HAP-1 (cell line): ENCODE measurements at regions not wholly inside any gene's neighbourhood (a gene's known extent, or its start where the extent isn't known, plus 50 kb on each side); places are given as distances from the start of the nearest gene placed in this dataset.

Experiments used
- DNase-seq, 2 experiments: peaks; one replicate each; pipeline ENCODE4 v3.0.0-alpha.2; 2016 to 2020; ENCODE audit warnings: low spot score in 2 of 2
- H3K27me3 ChIP-seq: fragments of 250-450 bp; sonication (Bioruptor Pico); 2 replicates; pipeline ENCODE4 v1.5.1; 2020; ENCODE audit warnings: low read depth, mild to moderate bottlenecking, moderate library complexity
- H3K36me3 ChIP-seq: fragments of 250-450 bp; sonication (Bioruptor Pico); replicated peaks from 2 replicates; pipeline ENCODE4 v1.5.1; 2020; ENCODE audit warnings: mild to moderate bottlenecking
- H3K4me1 ChIP-seq: fragments of 250-450 bp; sonication (Bioruptor Pico); 2 replicates; pipeline ENCODE4 v1.5.1; 2020; ENCODE audit warnings: mild to moderate bottlenecking
- H3K4me3 ChIP-seq: fragments of 250-450 bp; sonication (Bioruptor Pico); 2 replicates; pipeline ENCODE4 v1.5.1; 2020; ENCODE audit warnings: mild to moderate bottlenecking, moderate library complexity
- H3K9me3 ChIP-seq: fragments of 250-450 bp; sonication (Bioruptor Pico); 2 replicates; pipeline ENCODE4 v1.5.1; 2020; ENCODE audit warnings: mild to moderate bottlenecking, moderate library complexity
- in situ Hi-C: fragments of 300-500 bp; cut with MboI; formaldehyde crosslinking; loops from 3 replicates; pipeline ENCODE4 v1.14.3; 2020; ENCODE audit warnings: low sequenced_read_pairs, inconsistent platforms, mixed read lengths

DNA sequence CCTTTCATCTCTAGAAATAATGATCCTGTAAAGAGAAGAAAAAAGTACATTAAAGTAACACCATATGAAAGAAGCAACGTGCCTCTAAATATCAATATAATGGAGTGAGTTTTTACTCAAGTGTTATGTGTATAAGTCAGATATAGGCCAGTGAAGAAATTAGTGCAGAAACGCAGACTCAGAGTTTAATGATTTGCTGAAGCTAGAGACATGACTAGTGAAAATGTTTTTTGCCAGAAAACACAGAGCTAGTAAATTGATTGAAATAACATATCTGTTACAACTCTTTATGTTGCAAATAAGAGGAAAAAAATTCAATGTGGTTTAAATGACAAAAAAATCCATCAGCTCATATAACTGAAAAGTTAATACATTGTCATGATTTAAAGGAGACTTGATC lies 217.2 kb upstream of the NXPH2 start:
- no peaks in the 10 kb centered on the region for H3K4me1 ChIP-seq
- no peaks in the 10 kb centered on the region for H3K36me3 ChIP-seq
- no peak for DNase-seq
- in situ Hi-C loops, result no loop called here
- no peak overlapping the region for H3K4me3 ChIP-seq
- no peaks in the 10 kb centered on the region for H3K9me3 ChIP-seq
- H3K27me3 ChIP-seq, result no peaks in the 10 kb centered on the region

GRCh38 chr2:138994502-138994901 lies 214.3 kb upstream of the NXPH2 start:
- H3K4me3 ChIP-seq, result no peak overlapping the region
- in situ Hi-C loops, result no loop called here
- no peaks in the 10 kb centered on the region for H3K4me1 ChIP-seq
- DNase-seq, result no peak
- no peaks in the 10 kb centered on the region for H3K36me3 ChIP-seq
- no peaks in the 10 kb centered on the region for H3K9me3 ChIP-seq
- no peaks in the 10 kb centered on the region for H3K27me3 ChIP-seq

DNA sequence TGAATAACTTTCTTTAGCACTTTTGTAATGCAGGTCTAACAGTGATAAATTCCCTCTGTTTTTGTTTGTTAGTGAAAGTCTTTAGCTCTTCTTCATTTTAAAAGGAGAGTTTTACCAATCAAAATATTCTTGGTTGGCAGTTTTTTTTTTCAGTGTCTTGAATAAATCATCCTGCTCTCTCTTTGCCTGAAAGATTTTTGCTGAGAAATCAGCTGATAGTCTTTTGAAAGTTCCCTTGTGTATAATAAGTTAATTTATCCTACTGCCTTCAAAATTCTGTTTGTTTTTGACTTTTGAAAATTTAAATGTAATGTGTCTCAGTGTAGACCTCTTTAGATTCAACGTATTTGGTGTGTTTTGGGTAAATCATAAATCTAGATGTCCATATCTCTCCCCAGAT lies 205.7 kb upstream of the NXPH2 start:
- no peak for DNase-seq
- in situ Hi-C loops, result no loop called here
- H3K36me3 ChIP-seq, result no peaks in the 10 kb centered on the region
- H3K4me1 ChIP-seq, result no peaks in the 10 kb centered on the region
- no peaks in the 10 kb centered on the region for H3K9me3 ChIP-seq
- H3K27me3 ChIP-seq, result no peaks in the 10 kb centered on the region
- H3K4me3 ChIP-seq, result no peak overlapping the region

GRCh38 chr2:138979131-138979785 lies 199.1 kb upstream of the NXPH2 start:
- no peaks in the 10 kb centered on the region for H3K4me1 ChIP-seq
- no peaks in the 10 kb centered on the region for H3K9me3 ChIP-seq
- H3K36me3 ChIP-seq, result no peaks in the 10 kb centered on the region
- no peaks in the 10 kb centered on the region for H3K27me3 ChIP-seq
- H3K4me3 ChIP-seq, result no peak overlapping the region
- in situ Hi-C loops, result no loop called here
- DNase-seq, result no peak

GRCh38 chr2:138974651-138975050 lies 194.5 kb upstream of the NXPH2 start:
- DNase-seq, result no peak
- Histone ChIP-seq H3K4me1 (no peaks in the 10 kb centered on the region), H3K4me3 (no peak overlapping the region), H3K36me3 (no peaks in the 10 kb centered on the region), H3K9me3 (no peaks in the 10 kb centered on the region), H3K27me3 (no peaks in the 10 kb centered on the region)
- in situ Hi-C loops, result no loop called here

- Histone ChIP-seq H3K4me3 (no peak overlapping the region), H3K27me3 (no peaks in the 10 kb centered on the region), H3K36me3 (no peaks in the 10 kb centered on the region), H3K4me1 (peaks cover 8% of the 10 kb centered on the region), H3K9me3 (no peaks in the 10 kb centered on the region)
- in situ Hi-C loops, result no loop called here
- no peak for DNase-seq
Observed at GRCh38 chr2:138964418-138964817, 184.2 kb upstream of the NXPH2 start.

GRCh38 chr2:138962686-138963085 lies 182.5 kb upstream of the NXPH2 start:
- no peaks in the 10 kb centered on the region for H3K36me3 ChIP-seq
- H3K4me1 ChIP-seq, result peaks cover 10% of the 10 kb centered on the region
- in situ Hi-C loops, result no loop called here

DNA sequence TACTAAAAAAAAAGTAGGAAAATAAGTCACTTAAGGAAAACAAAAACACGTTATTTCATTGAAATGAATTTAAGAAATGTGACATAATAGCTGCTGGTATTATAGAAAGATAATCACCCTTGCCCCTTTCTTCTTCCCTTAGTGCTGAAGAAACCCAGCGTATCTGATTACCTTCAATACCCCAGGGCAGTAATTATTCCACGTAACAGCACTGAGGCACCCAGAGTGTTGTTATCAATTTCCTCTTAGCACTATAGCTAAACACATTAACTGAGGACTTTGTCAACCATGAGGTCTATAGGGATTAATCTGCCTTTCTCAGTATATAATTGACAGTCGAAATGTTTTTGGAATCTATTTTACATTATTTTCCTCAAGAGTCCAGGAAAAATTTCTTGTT lies 180.0 kb upstream of the NXPH2 start:
- in situ Hi-C loops, result no loop called here
- no peak for DNase-seq
- no peaks in the 10 kb centered on the region for H3K36me3 ChIP-seq
- H3K9me3 ChIP-seq, result no peaks in the 10 kb centered on the region
- H3K4me1 ChIP-seq, result peaks cover 10% of the 10 kb centered on the region
- H3K27me3 ChIP-seq, result no peaks in the 10 kb centered on the region
- H3K4me3 ChIP-seq, result no peak overlapping the region

More at GRCh38 chr2:138962686-138963085, 182.5 kb upstream of the NXPH2 start:
- DNase-seq, result no peak
- no peaks in the 10 kb centered on the region for H3K9me3 ChIP-seq
- no peak overlapping the region for H3K4me3 ChIP-seq
- H3K27me3 ChIP-seq, result no peaks in the 10 kb centered on the region

DNA sequence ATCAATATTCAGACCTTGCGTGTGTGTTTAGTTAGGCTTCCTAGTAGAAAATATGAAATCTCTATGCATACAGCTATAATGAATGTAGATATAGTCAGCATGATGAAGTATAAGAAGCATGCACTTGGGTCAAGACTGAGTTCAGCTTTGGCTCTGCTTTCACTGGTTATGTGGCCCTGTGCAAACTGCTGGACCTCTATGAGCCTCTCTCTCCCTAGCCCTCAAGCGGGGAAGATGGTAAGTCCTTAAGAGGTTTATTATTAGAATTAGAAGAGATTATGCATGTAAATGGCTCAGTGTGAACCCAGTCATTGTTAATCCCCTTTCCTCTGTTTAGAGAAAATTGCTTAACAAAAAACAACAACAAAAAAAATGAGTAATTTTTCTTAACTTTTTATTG lies 178.8 kb upstream of the NXPH2 start:
- DNase-seq, result no peak
- Histone ChIP-seq H3K27me3 (no peaks in the 10 kb centered on the region), H3K4me3 (no peak overlapping the region), H3K4me1 (peaks cover 10% of the 10 kb centered on the region), H3K9me3 (no peaks in the 10 kb centered on the region), H3K36me3 (no peaks in the 10 kb centered on the region)
- in situ Hi-C loops, result no loop called here

DNA sequence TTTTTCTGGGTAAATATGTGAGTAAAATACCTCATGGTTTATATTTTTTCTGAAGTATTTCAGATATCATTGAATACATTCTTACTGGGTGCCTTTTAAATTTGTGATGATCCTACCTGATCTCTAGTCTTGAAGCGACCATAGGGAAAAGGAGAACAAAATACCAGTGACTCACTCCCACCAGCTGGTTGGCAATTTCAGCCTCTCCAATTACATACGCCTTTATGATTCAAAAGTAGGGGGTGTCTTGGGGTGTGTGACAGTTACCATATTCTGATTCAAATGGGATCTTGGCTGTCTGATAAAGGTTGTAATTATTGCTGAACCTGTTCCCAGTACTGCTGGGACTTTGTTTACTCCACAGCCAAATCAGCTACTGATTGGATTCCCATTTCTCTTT lies 175.9 kb upstream of the NXPH2 start:
- no peak for DNase-seq
- H3K4me1 ChIP-seq, result peaks cover 10% of the 10 kb centered on the region
- H3K36me3 ChIP-seq, result no peaks in the 10 kb centered on the region
- H3K9me3 ChIP-seq, result no peaks in the 10 kb centered on the region
- no peak overlapping the region for H3K4me3 ChIP-seq
- H3K27me3 ChIP-seq, result no peaks in the 10 kb centered on the region
- in situ Hi-C loops, result no loop called here

- Histone ChIP-seq H3K4me1 (peaks cover 5% of the 10 kb centered on the region; the same call in 1 of the 2 replicates), H3K36me3 (no peaks in the 10 kb centered on the region), H3K4me3 (no peak overlapping the region), H3K9me3 (no peaks in the 10 kb centered on the region), H3K27me3 (no peaks in the 10 kb centered on the region)
- no peak for DNase-seq
- in situ Hi-C loops, result no loop called here
Observed at GRCh38 chr2:138950486-138950885, 170.3 kb upstream of the NXPH2 start.

DNA sequence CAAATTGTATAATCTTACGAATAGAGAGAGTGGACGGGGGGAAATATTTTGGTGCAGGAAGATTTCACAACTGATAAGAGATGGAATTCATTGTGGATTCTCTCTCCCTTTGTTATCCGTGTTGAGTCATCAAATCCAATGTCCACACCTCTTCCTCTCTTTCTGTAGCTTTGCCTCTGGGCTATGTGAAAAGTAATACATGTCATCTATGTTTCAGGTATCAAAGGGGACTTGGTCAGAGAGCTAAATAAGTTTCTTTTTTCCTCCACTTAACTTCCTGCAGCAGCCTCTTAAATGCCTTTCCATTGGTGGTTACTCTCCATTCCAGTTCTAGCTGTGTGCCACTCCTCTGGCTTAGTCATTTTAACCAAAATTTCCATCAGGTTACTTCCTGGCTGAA lies 169.3 kb upstream of the NXPH2 start:
- H3K27me3 ChIP-seq, result no peaks in the 10 kb centered on the region
- no peaks in the 10 kb centered on the region for H3K36me3 ChIP-seq
- no peak overlapping the region for H3K4me3 ChIP-seq
- H3K4me1 ChIP-seq, result peaks cover 5% of the 10 kb centered on the region; the same call in 1 of the 2 replicates
- H3K9me3 ChIP-seq, result no peaks in the 10 kb centered on the region
- in situ Hi-C loops, result no loop called here
- DNase-seq, result peak in 1 of 2 experiments; percentile 36

- Histone ChIP-seq H3K36me3 (no peaks in the 10 kb centered on the region), H3K27me3 (no peaks in the 10 kb centered on the region), H3K4me3 (no peak overlapping the region), H3K9me3 (no peaks in the 10 kb centered on the region), H3K4me1 (peaks cover 5% of the 10 kb centered on the region; the same call in 1 of the 2 replicates)
- no peak for DNase-seq
- in situ Hi-C loops, result no loop called here
Observed at GRCh38 chr2:138948070-138948539, 167.9 kb upstream of the NXPH2 start.

- no peaks in the 10 kb centered on the region for H3K4me1 ChIP-seq
- H3K4me3 ChIP-seq, result no peak overlapping the region
- no peak for DNase-seq
- no peaks in the 10 kb centered on the region for H3K9me3 ChIP-seq
- H3K27me3 ChIP-seq, result no peaks in the 10 kb centered on the region
- in situ Hi-C loops, result no loop called here
- no peaks in the 10 kb centered on the region for H3K36me3 ChIP-seq
Observed at GRCh38 chr2:138943470-138943869, 163.3 kb upstream of the NXPH2 start.

GRCh38 chr2:138942466-138942865 lies 162.3 kb upstream of the NXPH2 start:
- Histone ChIP-seq H3K4me3 (no peak overlapping the region), H3K9me3 (no peaks in the 10 kb centered on the region), H3K36me3 (no peaks in the 10 kb centered on the region), H3K4me1 (no peaks in the 10 kb centered on the region), H3K27me3 (no peaks in the 10 kb centered on the region)
- DNase-seq, result no peak
- in situ Hi-C loops, result no loop called here
